Esophagus muscularis mucosa (tissue), 4 donors: ENCODE measurements at regions not wholly inside any gene's neighbourhood (a gene's known extent, or its start where the extent isn't known, plus 50 kb on each side); places are given as distances from the start of the nearest gene placed in this dataset.

ENCODE experiments used
- DNase-seq: peaks from one replicate; pipeline ENCODE4 v3.0.0-alpha.2; 2017; ENCODE audit errors: extremely low spot score
- H3K27ac ChIP-seq, 4 donors: fragments of 200-600 bp; sonication (generic); replicated peaks in 1 of 4; 1 replicate in 3 of 4; 2 replicates in 1 of 4; pipeline ENCODE4 v1.5.1; 2016 to 2019; ENCODE audit warnings: mild to moderate bottlenecking in 1 of 4
- H3K27me3 ChIP-seq, 4 donors: fragments of 200-600 bp; sonication (generic); one replicate each; pipeline versions ENCODE4 v1.5.1 to v1.6.0; 2016 to 2019
- H3K36me3 ChIP-seq, 4 donors: fragments of 200-600 bp; sonication (generic); one replicate each; pipeline ENCODE4 v1.5.1; 2016 to 2019
- H3K4me1 ChIP-seq, 4 donors: fragments of 200-600 bp; sonication (generic); one replicate each; pipeline ENCODE4 v1.5.1; 2016 to 2019
- H3K4me3 ChIP-seq, 4 donors: fragments of 200-600 bp; sonication (generic); 1 replicate in 2 of 4; 2 replicates in 2 of 4; pipeline ENCODE4 v1.5.1; 2016 to 2019; ENCODE audit warnings: mild to moderate bottlenecking in 4 of 4, moderate library complexity in 1 of 4
- H3K9me3 ChIP-seq, 4 donors: fragments of 200-600 bp; sonication (generic); 1 replicate in 3 of 4; 2 replicates in 1 of 4; pipeline ENCODE4 v1.5.1; 2016 to 2019
- EP300 ChIP-seq: sonication (generic); formaldehyde crosslinking; IDR thresholded peaks from one replicate; pipeline ENCODE4 v1.6.1; 2017; ENCODE audit warnings: antibody characterized with exemption
- POLR2A ChIP-seq: fragments of 450-650 bp; IDR thresholded peaks from one replicate; pipeline ENCODE4 v1.6.1; 2017; ENCODE audit warnings: antibody characterized with exemption, moderate library complexity, mild to moderate bottlenecking, low read depth
- POLR2AphosphoS5 ChIP-seq, 2 donors: sonication (generic); formaldehyde crosslinking; IDR thresholded peaks; one replicate each; pipeline ENCODE4 v1.6.1; 2017; ENCODE audit warnings: antibody characterized with exemption in 2 of 2
- WGBS: methylation state at CpG from one replicate; pipeline ENCODE4 v1.1.5; 2018; 5-methylcytosine and 5-hydroxymethylcytosine counted together
- intact Hi-C: fragments of 100-400 bp; cut with DNase I; formaldehyde crosslinking; loops from one replicate; pipeline ENCODE4 v1.15.1; 2023
- TF ChIP-seq, protein P1 (sequence below), 3 experiments: fragments of 200-600 bp in 2 of 3; fragments of 450-650 bp in 1 of 3; sonication (generic) in 2 of 3; IDR thresholded peaks; one replicate each; pipeline ENCODE4 v1.5.1; 2017 to 2019; ENCODE audit warnings: antibody characterized with exemption in 3 of 3, mild to moderate bottlenecking in 2 of 3, moderate library complexity in 1 of 3

DNA sequence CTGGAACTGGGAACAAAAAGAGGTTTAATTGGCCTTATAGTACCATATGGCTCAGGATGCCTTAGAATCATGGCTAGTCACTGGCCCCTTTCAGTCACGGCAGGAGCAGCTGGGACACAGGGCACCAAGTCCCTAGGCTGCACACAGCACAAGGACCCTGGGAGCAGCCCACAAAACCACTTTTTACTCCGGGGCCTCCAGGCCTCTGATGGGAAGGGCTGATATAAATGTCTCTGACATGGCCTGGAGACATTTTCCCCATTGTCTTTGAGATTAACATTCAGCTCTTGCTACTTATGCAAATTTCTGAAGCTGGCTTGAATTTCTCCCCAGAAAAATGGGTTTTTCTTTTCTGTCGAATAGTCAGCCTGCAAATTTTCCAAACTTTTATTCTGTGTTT is 1026.4 kb upstream of the COX7C start:
- intact Hi-C loops = no loop called here
- 87% methylated on average over 3 of the region's 3 CpGs for WGBS
- H3K27ac ChIP-seq = no peak overlapping the region
- H3K4me1 ChIP-seq = peaks cover 0 to 9% (median 3%) of the 10 kb centered on the region in 4 donors
- no peak for DNase-seq
- TF ChIP-seq, protein P1, sequence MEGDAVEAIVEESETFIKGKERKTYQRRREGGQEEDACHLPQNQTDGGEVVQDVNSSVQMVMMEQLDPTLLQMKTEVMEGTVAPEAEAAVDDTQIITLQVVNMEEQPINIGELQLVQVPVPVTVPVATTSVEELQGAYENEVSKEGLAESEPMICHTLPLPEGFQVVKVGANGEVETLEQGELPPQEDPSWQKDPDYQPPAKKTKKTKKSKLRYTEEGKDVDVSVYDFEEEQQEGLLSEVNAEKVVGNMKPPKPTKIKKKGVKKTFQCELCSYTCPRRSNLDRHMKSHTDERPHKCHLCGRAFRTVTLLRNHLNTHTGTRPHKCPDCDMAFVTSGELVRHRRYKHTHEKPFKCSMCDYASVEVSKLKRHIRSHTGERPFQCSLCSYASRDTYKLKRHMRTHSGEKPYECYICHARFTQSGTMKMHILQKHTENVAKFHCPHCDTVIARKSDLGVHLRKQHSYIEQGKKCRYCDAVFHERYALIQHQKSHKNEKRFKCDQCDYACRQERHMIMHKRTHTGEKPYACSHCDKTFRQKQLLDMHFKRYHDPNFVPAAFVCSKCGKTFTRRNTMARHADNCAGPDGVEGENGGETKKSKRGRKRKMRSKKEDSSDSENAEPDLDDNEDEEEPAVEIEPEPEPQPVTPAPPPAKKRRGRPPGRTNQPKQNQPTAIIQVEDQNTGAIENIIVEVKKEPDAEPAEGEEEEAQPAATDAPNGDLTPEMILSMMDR (IDR thresholded peaks at IDR 0.05) = no peak
- TF ChIP-seq POLR2AphosphoS5 (IDR thresholded peaks at IDR 0.05) = no peak
- TF ChIP-seq EP300 = no peak
- no peak for TF ChIP-seq POLR2A
- no peaks in the 10 kb centered on the region for H3K27me3 ChIP-seq
- no peak overlapping the region for H3K4me3 ChIP-seq
- H3K9me3 ChIP-seq = peaks cover 0 to 5% (median 2%) of the 10 kb centered on the region in 4 donors
- no peaks in the 10 kb centered on the region for H3K36me3 ChIP-seq

DNA sequence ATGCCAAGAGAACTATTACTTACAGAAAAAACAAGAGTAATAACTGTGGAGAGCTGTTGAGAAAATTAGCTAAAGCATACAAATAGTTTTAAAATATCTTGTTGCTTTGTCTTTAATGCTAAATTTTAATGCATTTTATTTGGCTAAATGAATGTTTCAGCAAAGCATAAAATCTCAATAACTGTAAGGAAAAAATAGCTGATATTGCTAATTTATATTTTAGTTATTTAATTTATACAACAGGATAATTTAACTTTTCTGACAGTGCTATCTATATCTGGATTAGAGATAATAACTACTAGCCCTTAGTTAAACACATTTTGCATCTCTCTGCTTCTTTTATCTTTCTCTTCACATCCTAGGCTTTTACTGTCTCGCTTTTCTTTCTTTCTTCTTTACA is 1014.9 kb upstream of the COX7C start:
- H3K9me3 ChIP-seq = no peaks in the 10 kb centered on the region
- H3K4me3 ChIP-seq = no peak overlapping the region
- H3K27me3 ChIP-seq = no peaks in the 10 kb centered on the region
- no peaks in the 10 kb centered on the region for H3K4me1 ChIP-seq
- no peak for TF ChIP-seq POLR2AphosphoS5 (IDR thresholded peaks at IDR 0.05)
- TF ChIP-seq EP300 = no peak
- TF ChIP-seq, protein P1 (IDR thresholded peaks at IDR 0.05) = no peak
- TF ChIP-seq POLR2A = no peak
- no peak overlapping the region for H3K27ac ChIP-seq
- no peaks in the 10 kb centered on the region for H3K36me3 ChIP-seq
- WGBS = 95% methylated on average over 1 of the region's 1 CpG
- intact Hi-C loops = no loop called here
- no peak for DNase-seq

DNA sequence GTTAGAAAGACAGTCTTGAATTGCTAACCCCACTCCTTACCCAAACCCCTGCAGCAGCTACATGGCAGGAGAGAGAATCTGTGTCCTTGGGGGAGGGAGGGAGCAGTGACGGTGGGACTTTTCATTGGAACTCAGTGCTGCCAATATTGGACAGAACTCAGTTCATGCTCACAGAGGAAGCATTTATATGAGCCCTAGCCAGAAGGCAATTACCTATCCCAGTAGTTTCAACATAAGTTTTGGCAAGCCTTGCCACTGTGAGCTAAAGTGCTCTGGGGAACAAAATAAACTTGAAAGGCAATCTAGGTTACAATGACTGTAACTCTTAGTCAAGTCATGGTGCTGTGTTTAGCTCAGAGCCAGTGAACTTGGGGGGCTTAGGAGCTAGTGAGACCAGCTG is 1013.4 kb upstream of the COX7C start:
- no peak overlapping the region for H3K4me3 ChIP-seq
- TF ChIP-seq, protein P1 (IDR thresholded peaks at IDR 0.05) = no peak
- no peak for TF ChIP-seq EP300
- TF ChIP-seq POLR2A = no peak
- TF ChIP-seq POLR2AphosphoS5 (IDR thresholded peaks at IDR 0.05) = no peak
- no peak for DNase-seq
- no peak overlapping the region for H3K27ac ChIP-seq
- no peaks in the 10 kb centered on the region for H3K27me3 ChIP-seq
- H3K9me3 ChIP-seq = no peaks in the 10 kb centered on the region
- no peaks in the 10 kb centered on the region for H3K4me1 ChIP-seq
- intact Hi-C loops = no loop called here
- no peaks in the 10 kb centered on the region for H3K36me3 ChIP-seq
- WGBS = 27% methylated on average over 1 of the region's 1 CpG

DNA sequence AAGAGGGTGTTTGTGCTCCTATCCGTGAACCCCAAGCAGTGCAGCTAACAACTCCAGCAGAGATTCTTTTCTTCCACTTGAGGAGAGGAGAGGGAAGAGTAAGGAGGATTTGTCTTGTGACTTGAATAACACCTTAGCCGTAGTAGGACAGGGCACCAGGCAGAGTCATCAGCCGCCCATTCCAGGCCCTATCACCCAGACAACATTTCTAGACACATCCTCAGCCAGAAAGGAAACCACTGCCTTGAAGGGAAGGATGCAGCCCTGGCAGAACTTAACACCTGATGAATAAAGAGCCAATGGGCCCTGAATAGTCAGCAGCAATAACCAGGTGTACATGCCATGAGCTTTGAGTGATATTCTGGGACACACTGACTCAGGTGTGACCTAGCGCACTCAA is 1013.0 kb upstream of the COX7C start:
- Histone ChIP-seq H3K4me3 (no peak overlapping the region), H3K27me3 (no peaks in the 10 kb centered on the region), H3K4me1 (no peaks in the 10 kb centered on the region), H3K27ac (no peak overlapping the region), H3K9me3 (no peaks in the 10 kb centered on the region), H3K36me3 (no peaks in the 10 kb centered on the region)
- TF ChIP-seq POLR2AphosphoS5 (IDR thresholded peaks at IDR 0.05) (no peak), EP300 (no peak), POLR2A (no peak)
- TF ChIP-seq, protein P1 (IDR thresholded peaks at IDR 0.05) = no peak
- intact Hi-C loops = no loop called here
- DNase-seq = no peak
- 84% methylated on average over 4 of the region's 4 CpGs for WGBS

DNA sequence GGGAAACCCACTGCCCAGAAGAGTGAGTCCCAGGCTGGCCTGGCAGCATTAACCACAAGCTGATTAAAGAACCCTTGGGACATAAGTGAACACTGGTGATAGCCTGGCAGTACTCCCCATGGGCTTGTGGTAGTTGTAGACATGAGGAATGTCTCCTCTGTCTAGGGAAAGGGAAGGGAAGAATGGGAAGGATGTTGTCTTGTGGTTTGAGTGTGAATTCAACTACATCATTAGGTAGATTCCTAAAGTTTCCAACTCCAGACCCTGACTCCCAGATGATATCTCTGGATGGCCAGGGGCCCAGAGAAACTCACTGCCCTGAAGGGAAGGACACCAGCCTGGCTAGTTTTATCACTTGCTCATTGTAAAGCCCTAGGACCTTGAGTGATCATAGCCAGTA is 1012.4 kb upstream of the COX7C start:
- H3K4me3 ChIP-seq = no peak overlapping the region
- H3K27ac ChIP-seq = no peak overlapping the region
- TF ChIP-seq POLR2AphosphoS5 (IDR thresholded peaks at IDR 0.05) (no peak), EP300 (no peak), POLR2A (no peak)
- TF ChIP-seq, protein P1 (IDR thresholded peaks at IDR 0.05) = no peak
- no peaks in the 10 kb centered on the region for H3K36me3 ChIP-seq
- no peak for DNase-seq
- no peaks in the 10 kb centered on the region for H3K4me1 ChIP-seq
- intact Hi-C loops = no loop called here
- H3K27me3 ChIP-seq = no peaks in the 10 kb centered on the region
- no peaks in the 10 kb centered on the region for H3K9me3 ChIP-seq
